IPS DF 6.9 (cell line): ENCODE measurements at regions not wholly inside any gene's neighbourhood (a gene's known extent, or its start where the extent isn't known, plus 50 kb on each side); places are given as distances from the start of the nearest gene placed in this dataset.
A peak's percentile ranks its signal among the peaks of the same experiment; 100 is the strongest.

Experiments
- DNase-seq: peaks from one replicate; pipeline ENCODE4 v3.0.0-alpha.2; 2013; ENCODE audit warnings: low read depth, low spot score
- H3K27ac ChIP-seq: one replicate; pipeline ENCODE4 v1.5.1; 2013; ENCODE audit warnings: low read length, control low read depth
- H3K27me3 ChIP-seq: 2 replicates; pipeline ENCODE4 v1.6.1; 2013; ENCODE audit warnings: mild to moderate bottlenecking, low read length; ENCODE audit not compliant: control insufficient read depth, insufficient read depth
- H3K36me3 ChIP-seq: 2 replicates; pipeline ENCODE4 v1.6.1; 2013; ENCODE audit warnings: low read length; ENCODE audit not compliant: control insufficient read depth, insufficient read depth
- H3K4me1 ChIP-seq: 2 replicates; pipeline ENCODE4 v1.6.1; 2013; ENCODE audit warnings: low read length; ENCODE audit not compliant: control insufficient read depth, insufficient read depth
- H3K4me3 ChIP-seq: 2 replicates; pipeline ENCODE4 v1.5.1; 2013; ENCODE audit warnings: mild to moderate bottlenecking, low read length
- H3K9me3 ChIP-seq: 2 replicates; pipeline ENCODE4 v1.6.1; 2013; ENCODE audit warnings: low read length, inconsistent platforms; ENCODE audit not compliant: control insufficient read depth, insufficient read depth
- WGBS: extraction: QIAGEN DNeasy Blood & Tissue Kit; methylation state at CpG from one replicate; pipeline ENCODE4 v1.1.7; 2013; ENCODE audit warnings: mixed read lengths, missing lambda C conversion rate; ENCODE audit not compliant: insufficient read length, insufficient coverage; 5-methylcytosine and 5-hydroxymethylcytosine counted together

DNA sequence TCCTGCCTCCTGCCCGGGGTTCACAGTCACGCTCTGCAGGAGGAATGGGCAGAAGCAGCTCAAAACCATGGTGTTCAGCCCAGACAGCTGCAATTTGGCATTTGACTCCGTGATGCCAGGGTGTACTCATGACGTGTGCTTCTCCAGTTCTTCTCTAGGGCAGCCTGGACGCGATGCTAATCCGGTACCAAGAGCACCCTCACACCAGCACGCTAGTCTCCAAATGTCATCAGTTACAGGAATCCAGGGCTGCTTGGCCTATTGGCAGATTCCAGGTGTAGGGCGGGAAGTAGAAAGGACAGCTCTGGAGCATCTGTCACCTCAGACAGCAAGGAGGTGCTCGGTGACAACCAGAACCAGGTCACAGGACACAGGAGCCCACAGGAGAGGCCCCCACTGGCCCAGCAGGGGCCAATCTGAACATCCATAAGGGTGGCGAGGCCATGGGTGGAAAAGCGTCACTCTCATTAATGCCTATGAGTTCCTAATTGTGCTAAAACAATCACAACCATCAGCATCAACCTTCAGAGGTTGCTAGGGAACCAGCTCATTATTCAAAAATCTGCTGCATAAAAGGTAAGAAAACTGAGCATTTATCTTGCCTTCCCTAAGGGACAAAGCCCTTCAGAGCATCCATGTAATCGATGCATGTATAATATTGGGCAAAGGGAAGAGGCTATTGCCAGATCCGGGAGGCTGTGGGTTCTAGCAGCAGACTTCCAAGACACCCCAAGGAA is 241.9 kb upstream of the IRX4 start:
- H3K4me1 ChIP-seq = no peaks in the 10 kb centered on the region
- no CpG with 5 or more reads among the region's 14 CpGs for WGBS
- no peaks in the 10 kb centered on the region for H3K36me3 ChIP-seq
- DNase-seq = no peak
- H3K4me3 ChIP-seq = peak overlapping the region; percentile 15; the same call in 1 of the 2 replicates
- H3K9me3 ChIP-seq = no peaks in the 10 kb centered on the region
- no peak overlapping the region for H3K27ac ChIP-seq
- H3K27me3 ChIP-seq = no peaks in the 10 kb centered on the region

DNA sequence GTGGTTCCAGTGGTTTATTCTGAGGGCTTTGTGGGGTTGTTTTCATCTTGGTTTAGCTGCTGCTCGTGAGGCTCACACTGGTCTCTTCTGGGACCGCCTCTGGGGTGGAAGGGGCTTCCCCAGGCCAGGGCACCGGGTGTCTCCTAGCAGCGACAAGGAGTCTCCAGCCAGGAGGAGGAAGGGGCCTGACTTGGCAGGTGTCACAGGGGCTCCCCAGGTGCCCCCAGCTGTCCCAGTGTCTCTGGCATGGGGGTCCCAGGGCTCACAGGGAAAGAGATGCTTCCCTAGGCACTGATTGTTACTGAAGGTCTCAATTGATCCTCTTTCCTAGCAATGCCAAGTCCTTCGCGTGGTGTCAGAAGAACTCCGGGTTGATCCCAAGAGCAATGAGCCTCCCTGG is 241.1 kb upstream of the IRX4 start:
- Histone ChIP-seq H3K4me3 (no peak overlapping the region), H3K27ac (no peak overlapping the region), H3K4me1 (no peaks in the 10 kb centered on the region), H3K36me3 (no peaks in the 10 kb centered on the region), H3K27me3 (no peaks in the 10 kb centered on the region), H3K9me3 (no peaks in the 10 kb centered on the region)
- WGBS = no CpG with 5 or more reads among the region's 7 CpGs
- no peak for DNase-seq

GRCh38 chr5:2120361-2120760 is 237.6 kb upstream of the IRX4 start:
- H3K4me3 ChIP-seq = no peak overlapping the region
- no peaks in the 10 kb centered on the region for H3K36me3 ChIP-seq
- WGBS = no CpG with 5 or more reads among the region's 4 CpGs
- H3K4me1 ChIP-seq = no peaks in the 10 kb centered on the region
- no peak for DNase-seq
- H3K9me3 ChIP-seq = no peaks in the 10 kb centered on the region
- H3K27me3 ChIP-seq = no peaks in the 10 kb centered on the region
- no peak overlapping the region for H3K27ac ChIP-seq

DNA sequence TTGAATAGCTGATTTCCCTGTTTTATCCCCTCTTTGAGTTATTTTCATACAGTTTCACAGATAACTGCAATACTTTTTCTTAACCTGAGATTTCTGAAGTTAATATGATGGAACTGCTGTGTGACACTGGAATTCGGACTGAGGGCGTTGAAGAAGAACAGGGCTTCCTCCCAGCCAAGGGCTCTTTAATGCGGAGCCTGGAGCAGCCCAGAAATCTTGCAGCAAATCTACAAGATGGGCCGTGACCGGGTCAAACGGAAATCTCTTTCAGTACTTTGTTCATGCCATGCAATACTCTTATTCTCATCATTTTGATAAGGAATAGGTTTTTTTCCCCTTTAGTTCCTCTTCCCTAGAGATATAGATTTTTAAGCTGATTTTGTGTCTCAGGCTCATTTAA is 236.8 kb upstream of the IRX4 start:
- Histone ChIP-seq H3K27ac (no peak overlapping the region), H3K27me3 (no peaks in the 10 kb centered on the region), H3K36me3 (no peaks in the 10 kb centered on the region), H3K9me3 (no peaks in the 10 kb centered on the region), H3K4me1 (no peaks in the 10 kb centered on the region), H3K4me3 (no peak overlapping the region)
- WGBS = no CpG with 5 or more reads among the region's 6 CpGs
- DNase-seq = no peak

DNA sequence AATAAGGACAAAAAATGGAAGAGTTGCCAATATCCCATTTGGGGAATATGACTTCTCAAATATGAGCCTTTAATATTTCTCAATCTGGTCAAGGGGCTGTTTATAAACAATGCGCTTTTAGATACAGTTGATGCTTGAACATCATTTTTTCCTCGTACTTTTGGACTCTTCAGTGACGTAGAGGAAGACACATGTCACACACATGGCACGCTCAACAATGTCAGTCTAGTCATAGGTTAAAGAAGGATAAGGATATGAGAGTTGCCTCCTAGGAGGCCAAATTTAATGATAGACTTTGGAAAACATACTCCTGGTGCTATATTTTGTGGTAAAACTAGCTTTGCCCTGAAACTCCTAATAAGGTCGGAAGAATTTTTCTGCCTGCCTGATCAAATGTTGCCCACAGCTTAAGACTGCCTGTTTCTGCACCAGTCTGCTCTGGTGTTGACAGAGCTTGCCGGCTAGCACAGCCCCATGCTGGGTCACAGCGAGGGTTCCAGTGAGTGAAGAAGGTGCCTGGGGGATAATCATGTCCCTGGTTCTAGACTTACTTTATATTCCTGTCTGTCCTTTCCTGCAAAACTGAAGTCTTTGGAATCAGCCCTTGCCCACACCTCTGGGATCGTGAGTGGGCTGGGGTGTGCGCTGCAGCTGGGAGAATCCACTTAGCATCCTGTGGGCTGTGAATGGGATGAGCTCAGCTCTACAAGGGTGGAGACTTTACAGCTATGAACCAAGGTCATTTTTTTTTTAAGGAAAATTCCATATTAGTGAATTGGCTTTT is 230.8 kb upstream of the IRX4 start:
- no peak overlapping the region for H3K4me3 ChIP-seq
- WGBS = no CpG with 5 or more reads among the region's 9 CpGs
- no peaks in the 10 kb centered on the region for H3K27me3 ChIP-seq

GRCh38 chr5:2112173-2113025 is 229.7 kb upstream of the IRX4 start:
- WGBS = no CpG with 5 or more reads among the region's 28 CpGs
- H3K36me3 ChIP-seq = no peaks in the 10 kb centered on the region
- H3K4me1 ChIP-seq = no peaks in the 10 kb centered on the region
- H3K4me3 ChIP-seq = no peak overlapping the region
- no peak overlapping the region for H3K27ac ChIP-seq
- no peaks in the 10 kb centered on the region for H3K27me3 ChIP-seq
- DNase-seq = no peak
- no peaks in the 10 kb centered on the region for H3K9me3 ChIP-seq

More for the DNA sequence above, 230.8 kb upstream of the IRX4 start:
- Histone ChIP-seq H3K27ac (no peak overlapping the region), H3K9me3 (no peaks in the 10 kb centered on the region), H3K4me1 (no peaks in the 10 kb centered on the region), H3K36me3 (no peaks in the 10 kb centered on the region)
- DNase-seq = no peak

GRCh38 chr5:2111569-2112105 is 228.9 kb upstream of the IRX4 start:
- no peaks in the 10 kb centered on the region for H3K27me3 ChIP-seq
- no peak overlapping the region for H3K27ac ChIP-seq
- no CpG with 5 or more reads among the region's 36 CpGs for WGBS
- H3K4me1 ChIP-seq = no peaks in the 10 kb centered on the region
- H3K36me3 ChIP-seq = no peaks in the 10 kb centered on the region
- DNase-seq = no peak
- H3K9me3 ChIP-seq = no peaks in the 10 kb centered on the region
- no peak overlapping the region for H3K4me3 ChIP-seq

GRCh38 chr5:2110934-2111462 is 228.3 kb upstream of the IRX4 start:
- DNase-seq = no peak
- no peak overlapping the region for H3K27ac ChIP-seq
- WGBS = no CpG with 5 or more reads among the region's 17 CpGs
- H3K4me3 ChIP-seq = no peak overlapping the region
- H3K4me1 ChIP-seq = no peaks in the 10 kb centered on the region
- H3K9me3 ChIP-seq = no peaks in the 10 kb centered on the region
- no peaks in the 10 kb centered on the region for H3K36me3 ChIP-seq
- H3K27me3 ChIP-seq = no peaks in the 10 kb centered on the region

DNA sequence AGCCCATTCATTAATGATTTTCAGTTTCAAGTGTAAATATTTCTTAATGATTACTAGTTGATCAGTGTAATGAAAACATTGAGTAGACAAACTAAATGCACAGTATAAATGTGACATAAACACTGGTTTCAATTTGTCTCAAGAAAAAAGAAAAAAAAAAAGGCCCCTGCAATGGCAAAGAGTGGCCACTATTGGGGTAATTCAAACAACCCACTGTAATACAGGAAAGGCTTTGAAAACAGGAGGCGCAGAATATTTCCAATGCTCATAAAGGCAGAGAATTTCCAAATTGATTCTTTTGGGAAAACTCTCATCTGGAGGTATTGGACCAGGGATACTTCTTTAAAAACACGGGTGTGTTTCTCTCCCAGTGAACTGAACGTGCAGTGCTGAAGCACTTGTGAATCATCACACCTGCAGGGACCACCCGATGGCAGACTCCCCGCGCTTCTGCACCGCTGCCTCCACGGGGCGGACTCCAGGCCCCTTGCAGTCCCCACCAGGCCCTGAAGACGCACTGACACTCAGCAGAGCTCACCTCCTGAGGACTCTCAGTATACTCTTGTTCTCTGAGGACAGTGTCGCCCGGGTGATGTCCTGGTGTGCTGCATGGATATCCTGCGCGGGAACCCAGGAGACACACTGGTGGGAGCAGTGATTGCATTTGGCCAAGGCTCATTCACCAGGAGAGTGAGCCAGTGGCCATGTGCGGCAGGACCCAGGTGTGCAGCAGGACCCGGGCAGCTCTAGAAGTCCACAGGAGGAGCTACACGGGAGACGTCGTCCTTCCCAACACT is 227.6 kb upstream of the IRX4 start:
- Histone ChIP-seq H3K4me3 (no peak overlapping the region), H3K36me3 (no peaks in the 10 kb centered on the region), H3K4me1 (no peaks in the 10 kb centered on the region), H3K27ac (no peak overlapping the region), H3K27me3 (no peaks in the 10 kb centered on the region), H3K9me3 (no peaks in the 10 kb centered on the region)
- no CpG with 5 or more reads among the region's 19 CpGs for WGBS
- no peak for DNase-seq
